ENCODE measurements at regions not wholly inside any gene's neighbourhood (a gene's known extent, or its start where the extent isn't known, plus 50 kb on each side); places are given as distances from the start of the nearest gene placed in this dataset.

- Histone ChIP-seq H3K4me1 (ENCODE audit: control insufficient read depth in 1 of 2, insufficient read depth in 1 of 2, low read depth in 1 of 2, low read length in 1 of 2) (no peaks in the 10 kb centered on the region), H3K36me3 (no peaks in the 10 kb centered on the region), H3K4me3 (ENCODE audit: low read depth in 1 of 2, low read length in 1 of 2) (no peak overlapping the region), H3K27ac (no peak overlapping the region), H3K9me3 (no peaks in the 10 kb centered on the region), H3K27me3 (no peaks in the 10 kb centered on the region)
- no peak for TF ChIP-seq CTCF (IDR thresholded peaks at IDR 0.05)
Measured at GRCh38 chr6:147752689-147753403, 244.4 kb downstream of the SAMD5 start.

GRCh38 chr6:147755999-147756398 lies 247.5 kb downstream of the SAMD5 start:
- no peak overlapping the region for H3K4me3 ChIP-seq (ENCODE audit: low read depth in 1 of 2, low read length in 1 of 2)
- no peaks in the 10 kb centered on the region for H3K4me1 ChIP-seq (ENCODE audit: control insufficient read depth in 1 of 2, insufficient read depth in 1 of 2, low read depth in 1 of 2, low read length in 1 of 2)
- H3K27ac ChIP-seq: no peak overlapping the region
- no peaks in the 10 kb centered on the region for H3K36me3 ChIP-seq
- no peak for TF ChIP-seq CTCF (IDR thresholded peaks at IDR 0.05)
- no peaks in the 10 kb centered on the region for H3K27me3 ChIP-seq
- H3K9me3 ChIP-seq: no peaks in the 10 kb centered on the region

GRCh38 chr6:147756891-147757290 lies 248.4 kb downstream of the SAMD5 start:
- no peak for TF ChIP-seq CTCF (IDR thresholded peaks at IDR 0.05)
- no peak overlapping the region for H3K4me3 ChIP-seq (ENCODE audit: low read depth in 1 of 2, low read length in 1 of 2)
- H3K4me1 ChIP-seq (ENCODE audit: control insufficient read depth in 1 of 2, insufficient read depth in 1 of 2, low read depth in 1 of 2, low read length in 1 of 2): no peaks in the 10 kb centered on the region
- H3K36me3 ChIP-seq: no peaks in the 10 kb centered on the region
- H3K27ac ChIP-seq: no peak overlapping the region
- no peaks in the 10 kb centered on the region for H3K9me3 ChIP-seq
- H3K27me3 ChIP-seq: no peaks in the 10 kb centered on the region

GRCh38 chr6:147757291-147757690 lies 248.8 kb downstream of the SAMD5 start:
- H3K4me1 ChIP-seq (ENCODE audit: control insufficient read depth in 1 of 2, insufficient read depth in 1 of 2, low read depth in 1 of 2, low read length in 1 of 2): no peaks in the 10 kb centered on the region
- no peaks in the 10 kb centered on the region for H3K9me3 ChIP-seq
- H3K27ac ChIP-seq: no peak overlapping the region
- no peaks in the 10 kb centered on the region for H3K36me3 ChIP-seq
- H3K4me3 ChIP-seq (ENCODE audit: low read depth in 1 of 2, low read length in 1 of 2): no peak overlapping the region
- no peak for TF ChIP-seq CTCF (IDR thresholded peaks at IDR 0.05)
- no peaks in the 10 kb centered on the region for H3K27me3 ChIP-seq

GRCh38 chr6:147758303-147758702 lies 249.8 kb downstream of the SAMD5 start:
- H3K27ac ChIP-seq: no peak overlapping the region
- no peak overlapping the region for H3K4me3 ChIP-seq (ENCODE audit: low read depth in 1 of 2, low read length in 1 of 2)
- H3K27me3 ChIP-seq: no peaks in the 10 kb centered on the region
- H3K4me1 ChIP-seq (ENCODE audit: control insufficient read depth in 1 of 2, insufficient read depth in 1 of 2, low read depth in 1 of 2, low read length in 1 of 2): no peaks in the 10 kb centered on the region
- TF ChIP-seq CTCF (IDR thresholded peaks at IDR 0.05): no peak
- H3K36me3 ChIP-seq: no peaks in the 10 kb centered on the region
- no peaks in the 10 kb centered on the region for H3K9me3 ChIP-seq

Data from neutrophil (primary cell).